Panc1 (cell line): ENCODE measurements at regions not wholly inside any gene's neighbourhood (a gene's known extent, or its start where the extent isn't known, plus 50 kb on each side); places are given as distances from the start of the nearest gene placed in this dataset.

ENCODE experiments used
- ATAC-seq: fragments of 200-7000 bp; cut with Tn5 transposase; 2 replicates; pipeline ENCODE4 v1.9.1; 2020; ENCODE audit warnings: mild to moderate bottlenecking, moderate library complexity
- BruUV-seq: library from RNA; stranded (reverse); fragments of 400-500 nt; replicated peaks from 2 replicates; lab custom pipeline; 2021; lab: Mats Ljungman, UMichigan
- CTCF ChIA-PET: fragments of 300-600 bp; sonication (Branson Sonifier 250); formaldehyde crosslinking; loops from one replicate; lab custom pipeline; 2022; ENCODE audit warnings: antibody characterized with exemption; lab: Charles Lee
- POLR2A ChIA-PET: fragments of 300-600 bp; sonication (Branson Sonifier 250); formaldehyde crosslinking; loops from one replicate; lab custom pipeline; 2022; ENCODE audit warnings: antibody characterized with exemption; lab: Charles Lee
- DNase-seq: peaks from one replicate; pipeline ENCODE4 v3.0.0-alpha.2; 2010; ENCODE audit warnings: low read depth, low spot score
- H3K27ac ChIP-seq: 2 replicates; pipeline ENCODE4 v1.5.1; 2011; ENCODE audit warnings: mild to moderate bottlenecking, low read length, inconsistent platforms
- H3K27me3 ChIP-seq: fragments of 200-500 bp; sonication (Bioruptor generic); 2 replicates; pipeline ENCODE4 v1.6.0; 2014; ENCODE audit warnings: low read length, inconsistent platforms; ENCODE audit not compliant: control insufficient read depth, insufficient read depth
- H3K36me3 ChIP-seq: fragments of 200-500 bp; sonication (Bioruptor generic); 2 replicates; pipeline ENCODE4 v1.5.1; 2014; ENCODE audit warnings: inconsistent platforms, mild to moderate bottlenecking, low read length, moderate library complexity; ENCODE audit not compliant: control insufficient read depth, insufficient read depth
- H3K4me1 ChIP-seq: 2 replicates; pipeline ENCODE4 v1.5.1; 2011; ENCODE audit warnings: inconsistent platforms, mild to moderate bottlenecking, low read length, moderate library complexity; ENCODE audit not compliant: control insufficient read depth, insufficient read depth
- H3K4me3 ChIP-seq, 2 experiments: 2 replicates each; pipeline ENCODE4 v1.5.1; 2011 to 2012; ENCODE audit warnings: low read depth in 2 of 2, low read length in 2 of 2, mild to moderate bottlenecking in 2 of 2, inconsistent platforms in 1 of 2, moderate library complexity in 1 of 2
- H3K9me3 ChIP-seq: fragments of 200-500 bp; sonication (Bioruptor generic); 2 replicates; pipeline ENCODE4 v1.5.1; 2014; ENCODE audit warnings: low read depth, mild to moderate bottlenecking, inconsistent platforms, low read length, moderate library complexity; ENCODE audit not compliant: control insufficient read depth, insufficient read depth
- POLR2AphosphoS5 ChIP-seq: IDR thresholded peaks from 2 replicates; pipeline ENCODE4 v1.6.1; 2012; ENCODE audit warnings: mild to moderate bottlenecking, low read depth, low read length, moderate library complexity
- SIN3A ChIP-seq: IDR thresholded peaks from 2 replicates; pipeline ENCODE4 v1.6.1; 2012; ENCODE audit warnings: low read depth, mild to moderate bottlenecking, low read length, moderate library complexity, borderline replicate concordance; ENCODE audit not compliant: insufficient read depth
- TCF7L2 ChIP-seq: IDR thresholded peaks from 2 replicates; pipeline ENCODE4 v1.6.1; 2011; ENCODE audit warnings: mild to moderate bottlenecking, low read depth, low read length, inconsistent platforms
- in situ Hi-C: cut with HindIII; loops from 2 replicates; pipeline ENCODE4 v1.10.0; 2016; ENCODE audit warnings: low sequenced_read_pairs, low pct_unique_long_range_greater_than_20kb
- intact Hi-C: fragments of 100-400 bp; cut with micrococcal nuclease; formaldehyde crosslinking; loops from one replicate; pipeline ENCODE4 v1.10.0; 2022; ENCODE audit not compliant: unreplicated experiment
- TF ChIP-seq, protein P1 (sequence below): fragments of 450-650 bp; IDR thresholded peaks from 2 replicates; pipeline ENCODE4 v1.5.1; 2017; ENCODE audit warnings: mild to moderate bottlenecking
- TF ChIP-seq, protein P2 (sequence below), 2 experiments: IDR thresholded peaks; 2 replicates each; pipeline ENCODE4 v1.6.1; 2011 to 2012; ENCODE audit warnings: low read depth in 2 of 2, control low read depth in 1 of 2, low read length in 1 of 2, mild to moderate bottlenecking in 1 of 2, moderate library complexity in 1 of 2; ENCODE audit not compliant: insufficient read depth in 1 of 2

DNA sequence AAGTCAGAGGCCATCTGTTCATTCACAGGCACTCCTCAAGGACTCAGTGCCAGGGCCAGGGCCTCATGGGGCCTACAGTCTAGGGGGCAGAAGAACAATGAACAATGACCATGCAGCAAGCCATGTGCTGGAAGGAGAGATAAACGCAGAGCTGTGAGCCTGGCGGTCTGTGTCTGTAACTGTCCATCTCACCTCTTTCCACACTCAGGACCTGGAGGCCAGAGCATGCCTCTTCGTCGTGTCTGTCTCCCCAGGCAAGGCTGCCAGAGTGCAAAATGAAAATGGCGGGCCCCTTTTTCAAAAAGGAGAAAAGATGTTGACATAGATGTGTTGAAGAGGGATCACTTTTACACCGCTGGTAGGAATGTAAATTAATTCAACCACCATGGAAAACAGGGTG lies 78.5 kb downstream of the MSX1 start:
- CTCF ChIA-PET: no interaction called here
- no TSS peak for BruUV-seq
- no peak overlapping the region for H3K4me3 ChIP-seq
- H3K27me3 ChIP-seq: peaks cover 2% of the 10 kb centered on the region; the same call in 1 of the 2 replicates
- no peak for TF ChIP-seq POLR2AphosphoS5
- TF ChIP-seq, protein P1, sequence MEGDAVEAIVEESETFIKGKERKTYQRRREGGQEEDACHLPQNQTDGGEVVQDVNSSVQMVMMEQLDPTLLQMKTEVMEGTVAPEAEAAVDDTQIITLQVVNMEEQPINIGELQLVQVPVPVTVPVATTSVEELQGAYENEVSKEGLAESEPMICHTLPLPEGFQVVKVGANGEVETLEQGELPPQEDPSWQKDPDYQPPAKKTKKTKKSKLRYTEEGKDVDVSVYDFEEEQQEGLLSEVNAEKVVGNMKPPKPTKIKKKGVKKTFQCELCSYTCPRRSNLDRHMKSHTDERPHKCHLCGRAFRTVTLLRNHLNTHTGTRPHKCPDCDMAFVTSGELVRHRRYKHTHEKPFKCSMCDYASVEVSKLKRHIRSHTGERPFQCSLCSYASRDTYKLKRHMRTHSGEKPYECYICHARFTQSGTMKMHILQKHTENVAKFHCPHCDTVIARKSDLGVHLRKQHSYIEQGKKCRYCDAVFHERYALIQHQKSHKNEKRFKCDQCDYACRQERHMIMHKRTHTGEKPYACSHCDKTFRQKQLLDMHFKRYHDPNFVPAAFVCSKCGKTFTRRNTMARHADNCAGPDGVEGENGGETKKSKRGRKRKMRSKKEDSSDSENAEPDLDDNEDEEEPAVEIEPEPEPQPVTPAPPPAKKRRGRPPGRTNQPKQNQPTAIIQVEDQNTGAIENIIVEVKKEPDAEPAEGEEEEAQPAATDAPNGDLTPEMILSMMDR: no peak
- H3K4me1 ChIP-seq: no peaks in the 10 kb centered on the region
- H3K9me3 ChIP-seq: no peaks in the 10 kb centered on the region
- intact Hi-C loops (no loop called here), in situ Hi-C loops (no loop called here)
- no peaks in the 10 kb centered on the region for H3K36me3 ChIP-seq
- H3K27ac ChIP-seq: no peak overlapping the region
- no peak for ATAC-seq
- DNase-seq: no peak
- POLR2A ChIA-PET: no interaction called here

DNA sequence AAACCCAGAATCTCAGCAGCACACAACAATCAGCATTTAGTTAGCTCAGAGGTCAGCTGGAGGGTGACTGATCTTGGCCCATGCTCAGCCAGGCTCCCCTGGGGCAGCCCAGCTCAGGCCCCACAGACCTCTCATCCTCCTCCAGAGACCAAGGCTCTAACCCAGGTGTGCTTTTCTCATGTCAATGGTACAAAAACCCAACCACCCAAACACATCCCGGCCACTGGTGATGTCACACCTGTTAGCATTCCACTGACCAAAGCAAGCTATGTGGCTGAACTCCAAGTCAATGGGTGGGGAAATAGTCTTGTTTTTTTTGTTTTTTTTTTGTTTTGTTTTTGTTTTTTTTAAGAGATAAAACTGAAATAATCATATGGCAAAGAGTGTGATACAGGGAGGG lies 77.5 kb downstream of the CYTL1 start:
- no TSS peak for BruUV-seq
- Histone ChIP-seq H3K9me3 (no peaks in the 10 kb centered on the region), H3K36me3 (no peaks in the 10 kb centered on the region), H3K4me3 (no peak overlapping the region), H3K27ac (no peak overlapping the region), H3K27me3 (peaks cover 2% of the 10 kb centered on the region; the same call in 1 of the 2 replicates), H3K4me1 (no peaks in the 10 kb centered on the region)
- DNase-seq: no peak
- in situ Hi-C loops (no loop called here), intact Hi-C loops (no loop called here)
- TF ChIP-seq, protein P1: no peak
- no peak for TF ChIP-seq TCF7L2
- no peak for TF ChIP-seq SIN3A
- no peak for TF ChIP-seq POLR2AphosphoS5
- TF ChIP-seq, protein P2, sequence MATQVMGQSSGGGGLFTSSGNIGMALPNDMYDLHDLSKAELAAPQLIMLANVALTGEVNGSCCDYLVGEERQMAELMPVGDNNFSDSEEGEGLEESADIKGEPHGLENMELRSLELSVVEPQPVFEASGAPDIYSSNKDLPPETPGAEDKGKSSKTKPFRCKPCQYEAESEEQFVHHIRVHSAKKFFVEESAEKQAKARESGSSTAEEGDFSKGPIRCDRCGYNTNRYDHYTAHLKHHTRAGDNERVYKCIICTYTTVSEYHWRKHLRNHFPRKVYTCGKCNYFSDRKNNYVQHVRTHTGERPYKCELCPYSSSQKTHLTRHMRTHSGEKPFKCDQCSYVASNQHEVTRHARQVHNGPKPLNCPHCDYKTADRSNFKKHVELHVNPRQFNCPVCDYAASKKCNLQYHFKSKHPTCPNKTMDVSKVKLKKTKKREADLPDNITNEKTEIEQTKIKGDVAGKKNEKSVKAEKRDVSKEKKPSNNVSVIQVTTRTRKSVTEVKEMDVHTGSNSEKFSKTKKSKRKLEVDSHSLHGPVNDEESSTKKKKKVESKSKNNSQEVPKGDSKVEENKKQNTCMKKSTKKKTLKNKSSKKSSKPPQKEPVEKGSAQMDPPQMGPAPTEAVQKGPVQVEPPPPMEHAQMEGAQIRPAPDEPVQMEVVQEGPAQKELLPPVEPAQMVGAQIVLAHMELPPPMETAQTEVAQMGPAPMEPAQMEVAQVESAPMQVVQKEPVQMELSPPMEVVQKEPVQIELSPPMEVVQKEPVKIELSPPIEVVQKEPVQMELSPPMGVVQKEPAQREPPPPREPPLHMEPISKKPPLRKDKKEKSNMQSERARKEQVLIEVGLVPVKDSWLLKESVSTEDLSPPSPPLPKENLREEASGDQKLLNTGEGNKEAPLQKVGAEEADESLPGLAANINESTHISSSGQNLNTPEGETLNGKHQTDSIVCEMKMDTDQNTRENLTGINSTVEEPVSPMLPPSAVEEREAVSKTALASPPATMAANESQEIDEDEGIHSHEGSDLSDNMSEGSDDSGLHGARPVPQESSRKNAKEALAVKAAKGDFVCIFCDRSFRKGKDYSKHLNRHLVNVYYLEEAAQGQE (IDR thresholded peaks at IDR 0.05; ENCODE audit: insufficient read depth in 1 of 2, low read depth in 2 of 2, low read length in 1 of 2): no peak
- no peak for ATAC-seq
- ChIA-PET POLR2A (no interaction called here), CTCF (no interaction called here)
